Colon (tissue), 2 donors: ENCODE measurements at regions not wholly inside any gene's neighbourhood (a gene's known extent, or its start where the extent isn't known, plus 50 kb on each side); places are given as distances from the start of the nearest gene placed in this dataset.

Source experiments
- FAIRE-seq: peaks from 2 replicates; lab custom pipeline; 2012; peaks lifted over from hg19 to GRCh38; lab: Jason Lieb, UNC
- donor health status: control.
- donor health status: control.

DNA sequence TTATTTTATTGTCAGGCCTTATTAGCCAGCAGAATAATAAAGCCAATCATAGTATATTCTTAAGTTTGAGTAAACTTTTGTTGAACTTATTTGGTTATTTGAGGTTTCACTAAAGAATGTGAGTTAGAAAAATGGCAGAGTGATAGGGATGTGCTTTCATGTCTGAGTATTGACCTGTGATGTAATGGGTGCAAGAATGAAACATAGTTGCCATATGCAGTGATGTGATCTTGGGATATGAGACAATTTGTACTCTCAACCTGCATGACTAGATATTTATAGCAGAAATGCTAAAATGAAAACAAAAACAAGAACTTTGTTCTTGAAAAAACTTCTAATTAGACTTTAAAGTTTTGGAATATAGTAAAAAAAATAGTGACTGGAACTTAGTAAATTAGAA, 97.9 kb downstream of the DISP1 start:
- FAIRE-seq: no peak

DNA sequence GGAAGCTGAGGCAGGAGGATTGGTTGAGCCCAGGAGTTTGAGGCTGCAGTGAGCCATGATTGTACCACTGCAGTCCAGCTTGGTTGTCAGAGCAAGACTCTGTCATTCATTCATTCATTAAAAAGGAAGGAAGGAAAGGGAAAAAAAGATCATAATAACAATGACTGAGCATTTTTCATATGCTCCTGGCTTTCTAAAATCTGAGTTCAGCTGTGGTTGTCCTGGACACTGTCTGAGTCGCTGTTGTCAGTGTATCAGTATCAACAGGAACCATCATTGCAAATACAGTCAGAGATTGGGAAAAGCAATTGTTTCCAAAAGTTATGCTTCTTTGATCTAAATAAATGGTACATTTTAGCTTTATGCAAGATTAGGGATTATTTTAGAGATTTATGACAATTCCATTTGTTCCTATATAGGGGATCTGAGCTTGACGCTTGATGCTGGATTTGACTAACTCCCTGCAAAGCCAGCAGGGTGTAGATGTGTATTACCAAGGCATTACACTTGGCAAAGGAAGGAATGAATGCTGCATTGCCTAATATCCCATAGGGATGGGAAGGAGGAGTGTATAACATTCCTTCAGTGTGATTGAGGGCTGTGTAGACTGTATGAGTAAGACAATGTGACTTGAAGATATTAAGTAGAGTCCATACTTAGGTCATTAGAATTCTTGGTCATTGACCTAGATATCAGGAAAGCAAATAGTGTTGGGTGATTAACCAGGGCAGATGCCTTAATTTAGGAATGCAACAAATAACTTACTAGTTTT, 100.2 kb downstream of the DISP1 start:
- no peak for FAIRE-seq

DNA sequence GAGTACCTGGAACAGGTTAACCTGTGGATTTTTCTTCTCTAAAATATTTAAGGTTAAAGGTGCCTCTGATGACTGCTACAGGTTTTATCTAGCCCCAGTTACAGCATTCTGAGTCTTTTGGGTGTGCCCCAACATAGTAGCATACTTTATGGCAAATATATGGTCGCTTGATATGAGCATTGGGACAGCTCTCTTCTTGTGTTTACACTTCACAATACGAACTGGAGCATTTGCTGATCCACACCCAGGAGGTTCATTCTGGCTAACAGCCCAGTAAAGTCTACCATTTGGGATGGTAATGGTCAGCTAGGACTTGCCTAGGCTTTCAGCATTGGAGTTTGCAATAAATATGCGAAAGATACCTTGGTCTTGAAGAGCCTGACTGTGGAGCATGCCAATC, 101.3 kb downstream of the DISP1 start:
- no peak for FAIRE-seq

- no peak for FAIRE-seq
Observed at GRCh38 chr1:222918801-222919477, 104.1 kb downstream of the DISP1 start.

DNA sequence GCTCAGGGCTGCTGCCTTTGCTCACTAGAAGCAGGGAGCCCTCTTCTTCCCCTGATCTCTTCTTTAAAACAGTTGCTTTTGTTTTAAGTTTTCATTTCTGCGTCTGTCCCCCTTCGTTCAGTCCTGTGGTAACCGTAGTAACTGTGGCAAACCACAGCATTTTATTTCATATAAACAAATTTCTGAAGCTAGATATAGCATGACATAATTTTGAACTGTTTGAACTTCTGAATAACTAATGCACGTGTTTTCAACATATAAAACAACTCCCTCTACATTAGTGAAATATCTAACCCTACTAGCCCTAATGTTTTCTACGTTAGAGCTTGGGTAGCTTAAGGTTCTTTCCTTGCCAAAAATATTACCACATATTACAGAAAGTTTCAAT, 104.6 kb downstream of the DISP1 start:
- FAIRE-seq: no peak

DNA sequence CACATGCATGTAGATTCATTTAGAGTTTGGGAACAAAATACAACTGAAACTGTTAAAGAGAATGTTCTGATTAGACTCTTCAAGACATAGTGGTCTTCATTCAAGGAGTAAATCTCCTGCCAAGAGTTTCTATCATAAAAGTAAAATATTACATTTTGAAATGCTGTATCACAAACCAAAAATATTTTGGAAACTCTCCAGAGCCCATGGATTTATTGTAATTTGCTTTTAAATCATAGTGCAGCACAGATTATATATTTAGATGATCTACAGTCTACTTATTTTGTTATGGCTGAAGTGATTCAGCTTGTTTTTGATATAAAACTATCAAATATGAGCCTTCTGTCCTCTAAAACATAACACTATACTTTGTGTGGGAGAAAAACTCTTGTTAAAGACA, 105.3 kb downstream of the DISP1 start:
- FAIRE-seq: no peak

DNA sequence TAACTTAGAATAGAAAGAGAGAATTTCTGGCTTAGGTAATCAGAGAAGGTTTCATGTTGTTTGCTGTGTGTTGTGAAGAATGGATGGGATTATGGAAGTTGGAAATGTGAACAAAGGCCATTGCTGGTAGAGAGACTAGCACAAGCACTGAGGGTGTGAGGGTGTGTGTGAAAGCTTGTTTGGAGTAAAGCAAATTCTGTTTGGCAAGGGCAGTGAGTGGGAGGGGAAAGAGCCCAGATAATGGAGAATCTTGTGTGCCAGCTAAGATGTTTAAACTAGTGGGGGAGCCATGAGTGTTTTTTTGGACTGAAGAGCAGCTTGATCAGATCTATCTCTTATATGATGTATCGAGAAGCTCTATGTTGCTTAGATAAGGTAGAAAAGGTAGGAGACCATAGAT, 107.1 kb downstream of the DISP1 start:
- no peak for FAIRE-seq

DNA sequence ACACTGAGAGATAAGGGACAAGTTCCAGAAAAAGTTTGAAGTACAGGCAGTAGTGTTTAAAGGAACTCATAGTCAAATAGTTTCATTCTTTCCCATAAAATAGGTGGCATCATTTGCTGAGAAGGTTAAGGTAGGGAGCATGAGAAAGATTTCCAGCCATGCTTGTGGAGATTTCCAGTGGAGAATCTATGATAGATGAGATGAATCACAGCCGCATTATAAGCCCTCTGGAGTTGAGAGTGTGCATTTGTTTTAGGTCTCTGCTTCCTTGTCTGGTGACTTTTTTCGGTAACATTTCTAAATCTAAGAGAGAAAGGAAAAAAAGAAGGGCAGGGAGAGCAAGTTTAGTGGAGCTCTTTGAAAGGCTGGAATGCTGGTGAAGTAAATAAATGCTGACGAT, 108.7 kb downstream of the DISP1 start:
- no peak for FAIRE-seq

GRCh38 chr1:222924136-222924706, 109.4 kb downstream of the DISP1 start:
- no peak for FAIRE-seq

DNA sequence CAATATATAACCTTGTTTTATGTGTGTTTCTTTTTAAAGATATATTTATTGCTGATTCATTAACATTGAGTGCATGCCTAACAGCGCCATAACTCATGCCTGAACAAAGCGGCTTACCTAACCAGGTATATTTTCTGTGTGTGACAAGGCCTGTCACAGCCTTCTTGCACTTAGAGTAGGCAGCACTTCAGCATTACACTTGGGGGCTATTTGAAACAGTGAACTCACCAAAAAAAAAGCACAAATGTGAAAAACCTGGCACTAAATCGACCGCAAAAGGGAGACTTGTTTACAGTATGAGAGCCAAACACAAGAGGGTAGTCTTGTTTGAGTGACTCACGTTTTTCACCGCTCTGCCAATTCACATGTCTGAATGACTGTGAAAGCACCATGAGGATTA, 111.7 kb downstream of the DISP1 start:
- no peak for FAIRE-seq

- no peak for FAIRE-seq
Observed at GRCh38 chr1:222927031-222927430, 112.2 kb downstream of the DISP1 start.

- no peak for FAIRE-seq
Observed at GRCh38 chr1:222928212-222928611, 113.4 kb downstream of the DISP1 start.

- FAIRE-seq: no peak
Observed at GRCh38 chr1:222930070-222930469, 115.2 kb downstream of the DISP1 start.

DNA sequence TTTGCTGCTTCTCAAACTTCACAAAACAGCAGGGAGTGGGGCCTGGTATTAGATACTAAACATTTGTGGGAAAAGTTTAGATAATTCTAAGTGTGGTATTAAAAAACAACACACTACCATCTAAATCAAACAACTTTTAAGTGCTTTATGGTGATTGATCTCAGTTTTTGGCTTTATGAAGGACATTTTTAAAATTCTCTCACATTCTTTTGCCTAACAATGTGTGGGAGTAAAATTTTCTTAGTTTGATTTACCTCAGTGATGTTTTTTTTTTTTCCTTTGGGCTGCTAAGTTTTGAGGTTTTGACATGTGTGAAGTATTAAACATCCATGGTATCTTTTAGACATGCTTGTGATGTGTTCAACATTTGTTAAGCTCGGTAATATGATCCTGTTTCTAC, 116.2 kb downstream of the DISP1 start:
- FAIRE-seq: no peak

DNA sequence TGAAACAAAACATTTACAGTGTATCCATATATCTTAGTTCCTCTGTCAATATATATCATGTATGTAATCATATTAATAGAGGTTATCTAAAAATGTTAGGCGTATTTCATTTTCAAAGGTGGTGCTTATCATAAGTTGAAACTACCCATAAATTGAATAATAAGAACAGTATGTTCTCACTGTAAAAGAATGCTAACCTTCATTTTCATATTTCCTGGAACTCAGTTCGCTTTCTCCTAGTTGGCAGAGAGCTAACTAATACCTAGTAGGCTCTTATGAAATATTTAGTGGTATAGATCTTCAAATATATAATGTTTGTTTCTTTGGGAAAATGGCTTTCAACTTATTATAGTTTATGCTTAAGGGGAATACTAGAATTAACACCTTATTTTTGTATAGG, 118.4 kb downstream of the DISP1 start:
- no peak for FAIRE-seq

GRCh38 chr1:222935239-222935900, 120.5 kb downstream of the DISP1 start:
- FAIRE-seq: no peak

GRCh38 chr1:222936042-222936441, 121.2 kb downstream of the DISP1 start:
- FAIRE-seq: no peak

DNA sequence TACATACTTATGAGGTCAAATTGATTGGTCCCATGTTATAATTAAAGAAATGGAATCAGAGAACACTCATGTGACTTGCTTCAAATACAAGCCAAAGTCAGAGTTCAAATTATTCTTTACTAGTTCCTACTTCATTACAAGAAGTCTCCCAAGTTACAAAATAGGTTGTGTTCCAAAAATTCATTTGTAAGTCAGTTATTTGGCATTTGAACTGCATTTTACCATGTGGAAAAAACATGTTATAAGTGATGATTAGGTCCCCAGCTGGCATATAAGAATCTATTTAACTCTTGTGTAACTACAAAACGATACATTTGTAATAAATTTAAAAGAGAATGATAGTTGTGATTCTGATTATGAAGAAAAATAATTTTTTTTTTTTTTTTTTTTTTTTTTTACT, 124.1 kb downstream of the DISP1 start:
- FAIRE-seq: no peak

- no peak for FAIRE-seq
Observed at GRCh38 chr1:222940095-222940494, 125.3 kb downstream of the DISP1 start.

DNA sequence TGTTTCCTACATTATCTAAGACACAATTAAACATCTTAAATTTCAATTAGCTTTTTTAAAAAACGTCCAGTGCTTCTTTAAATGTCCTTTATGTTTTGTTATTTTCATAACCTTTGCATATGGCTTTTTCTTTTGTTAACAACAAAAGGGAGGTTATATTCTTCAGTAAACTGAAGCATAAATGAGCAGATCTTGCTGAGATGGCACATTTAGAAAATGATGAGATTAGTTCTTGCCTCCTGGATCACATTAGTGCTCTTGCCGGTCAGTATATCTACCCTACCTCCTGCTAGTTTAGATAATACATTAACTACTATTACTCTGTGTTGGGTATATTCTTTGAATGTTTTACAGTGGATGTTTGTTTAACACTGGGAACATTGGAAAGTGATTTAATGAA, 126.1 kb downstream of the DISP1 start:
- no peak for FAIRE-seq

DNA sequence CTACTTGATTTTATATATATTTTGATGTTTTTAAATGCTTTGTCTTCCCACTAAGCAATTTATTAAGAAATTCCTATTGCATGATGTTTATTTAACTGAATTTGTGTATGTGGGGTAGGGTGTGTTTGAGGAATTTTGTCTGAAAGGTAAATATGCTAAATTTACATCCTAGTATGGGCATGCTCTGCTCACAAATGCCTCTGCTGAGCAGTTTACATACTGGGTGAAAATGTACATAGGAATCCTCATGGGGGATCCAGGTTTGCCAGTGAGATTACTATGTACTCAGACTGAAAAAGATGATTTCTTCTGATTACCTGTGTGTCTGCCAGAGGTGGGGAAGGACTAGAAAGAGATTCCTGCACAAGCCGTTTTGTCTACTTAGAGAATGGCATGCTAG, 126.6 kb downstream of the DISP1 start:
- no peak for FAIRE-seq

- no peak for FAIRE-seq
Observed at GRCh38 chr1:222946436-222946835, 131.6 kb downstream of the DISP1 start.

- FAIRE-seq: no peak
Observed at GRCh38 chr1:222948079-222948478, 133.2 kb downstream of the DISP1 start.
